ENCODE measurements at regions not wholly inside any gene's neighbourhood (a gene's known extent, or its start where the extent isn't known, plus 50 kb on each side); places are given as distances from the start of the nearest gene placed in this dataset.

DNA sequence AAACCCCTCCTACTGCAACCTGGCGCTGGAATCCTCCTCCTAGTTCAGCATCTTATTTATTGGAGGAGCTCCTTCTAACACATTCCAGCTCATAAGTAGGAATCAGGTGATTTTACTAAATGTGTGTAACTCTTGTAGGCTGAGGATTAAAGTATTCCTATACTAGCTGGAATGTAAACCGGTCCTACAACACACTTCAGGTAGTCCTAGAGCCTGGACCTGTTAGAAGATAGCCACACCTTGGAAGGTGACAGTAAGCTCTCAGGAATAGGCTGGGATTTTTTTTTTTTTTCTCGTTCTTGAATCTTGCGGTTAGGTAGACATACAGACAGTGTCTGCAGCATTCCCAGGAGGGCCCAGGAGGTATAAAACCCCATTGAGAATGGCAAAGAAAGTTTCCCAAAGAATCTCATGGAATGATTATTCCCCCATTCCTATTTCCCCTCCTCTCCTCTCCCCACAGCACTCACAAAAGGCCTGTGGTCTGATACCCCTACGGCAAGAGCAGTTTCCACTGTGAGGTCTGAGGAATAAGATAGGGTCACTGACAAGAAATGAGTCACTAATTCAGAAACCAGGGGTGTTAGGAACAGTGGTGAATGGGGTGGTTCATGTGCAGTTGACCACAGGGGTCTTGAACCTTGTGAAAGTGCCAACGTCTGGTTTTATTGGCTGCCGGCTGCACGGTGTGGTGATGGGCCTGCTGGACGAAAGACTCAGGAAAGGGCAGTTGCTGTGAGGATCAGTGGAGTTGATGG, 267.1 kb downstream of the UTP18 start:
- H3K36me3 ChIP-seq (ENCODE audit: control insufficient read depth, insufficient read depth, low read length): no peaks in the 10 kb centered on the region
- DNase-seq (ENCODE audit: low read depth) (no peak), FAIRE-seq (no peak)
- H3K4me3 ChIP-seq (ENCODE audit: low read depth, low read length): no peak overlapping the region
- H3K27me3 ChIP-seq (ENCODE audit: control insufficient read depth, insufficient read depth, low read length): no peaks in the 10 kb centered on the region
- TF ChIP-seq, protein P1, sequence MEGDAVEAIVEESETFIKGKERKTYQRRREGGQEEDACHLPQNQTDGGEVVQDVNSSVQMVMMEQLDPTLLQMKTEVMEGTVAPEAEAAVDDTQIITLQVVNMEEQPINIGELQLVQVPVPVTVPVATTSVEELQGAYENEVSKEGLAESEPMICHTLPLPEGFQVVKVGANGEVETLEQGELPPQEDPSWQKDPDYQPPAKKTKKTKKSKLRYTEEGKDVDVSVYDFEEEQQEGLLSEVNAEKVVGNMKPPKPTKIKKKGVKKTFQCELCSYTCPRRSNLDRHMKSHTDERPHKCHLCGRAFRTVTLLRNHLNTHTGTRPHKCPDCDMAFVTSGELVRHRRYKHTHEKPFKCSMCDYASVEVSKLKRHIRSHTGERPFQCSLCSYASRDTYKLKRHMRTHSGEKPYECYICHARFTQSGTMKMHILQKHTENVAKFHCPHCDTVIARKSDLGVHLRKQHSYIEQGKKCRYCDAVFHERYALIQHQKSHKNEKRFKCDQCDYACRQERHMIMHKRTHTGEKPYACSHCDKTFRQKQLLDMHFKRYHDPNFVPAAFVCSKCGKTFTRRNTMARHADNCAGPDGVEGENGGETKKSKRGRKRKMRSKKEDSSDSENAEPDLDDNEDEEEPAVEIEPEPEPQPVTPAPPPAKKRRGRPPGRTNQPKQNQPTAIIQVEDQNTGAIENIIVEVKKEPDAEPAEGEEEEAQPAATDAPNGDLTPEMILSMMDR (IDR thresholded peaks at IDR 0.05; ENCODE audit: insufficient read depth, low read length, severe bottlenecking): no peak

DNA sequence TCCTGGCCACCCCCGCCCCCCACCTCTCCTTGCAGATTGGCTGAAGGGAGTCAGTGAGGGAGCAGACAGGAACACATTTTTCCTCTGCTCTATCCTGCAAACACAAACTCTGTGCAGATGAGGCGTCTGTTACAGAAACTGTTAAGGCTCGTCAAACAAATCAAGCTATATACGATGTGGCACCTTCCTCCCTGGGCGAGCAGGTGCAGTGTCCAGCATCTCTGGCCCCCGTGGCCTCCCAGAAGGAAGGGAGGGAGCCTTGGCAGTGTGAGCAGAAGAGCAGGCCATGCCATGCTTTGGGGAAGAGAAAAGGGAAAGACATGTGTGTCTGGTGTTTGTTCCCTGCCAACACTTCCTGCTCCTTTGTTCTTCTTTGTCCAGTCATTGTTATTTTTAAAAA, 267.8 kb downstream of the UTP18 start:
- no peak overlapping the region for H3K4me3 ChIP-seq (ENCODE audit: low read depth, low read length)
- H3K27me3 ChIP-seq (ENCODE audit: control insufficient read depth, insufficient read depth, low read length): no peaks in the 10 kb centered on the region
- H3K36me3 ChIP-seq (ENCODE audit: control insufficient read depth, insufficient read depth, low read length): no peaks in the 10 kb centered on the region
- TF ChIP-seq, protein P1 (IDR thresholded peaks at IDR 0.05; ENCODE audit: insufficient read depth, low read length, severe bottlenecking): no peak
- no peak for FAIRE-seq
- no peak for DNase-seq (ENCODE audit: low read depth)

DNA sequence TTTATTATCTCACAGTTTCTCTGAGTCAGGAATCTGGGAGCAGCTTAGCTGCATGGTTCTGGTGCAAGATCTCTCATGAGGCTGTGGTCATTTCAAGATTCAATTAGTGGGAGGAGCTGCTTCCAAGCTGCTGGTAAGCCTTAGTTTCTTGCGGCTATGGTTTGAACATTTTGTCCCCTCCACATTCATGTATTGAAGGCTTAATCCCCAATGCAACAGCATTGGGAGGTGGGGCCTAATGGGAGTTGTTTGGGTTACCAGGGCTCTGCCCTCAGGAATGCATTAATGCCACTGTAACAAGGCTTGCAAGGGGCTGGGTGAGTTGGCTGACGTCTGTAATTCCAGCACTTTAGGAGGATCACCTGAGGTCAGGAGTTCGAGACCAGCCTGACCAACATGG, 272.9 kb downstream of the UTP18 start:
- DNase-seq (ENCODE audit: low read depth) (no peak), FAIRE-seq (no peak)
- TF ChIP-seq, protein P1 (IDR thresholded peaks at IDR 0.05; ENCODE audit: insufficient read depth, low read length, severe bottlenecking): no peak
- Histone ChIP-seq H3K36me3 (ENCODE audit: control insufficient read depth, insufficient read depth, low read length) (no peaks in the 10 kb centered on the region), H3K4me3 (ENCODE audit: low read depth, low read length) (no peak overlapping the region), H3K27me3 (ENCODE audit: control insufficient read depth, insufficient read depth, low read length) (no peaks in the 10 kb centered on the region)

DNA sequence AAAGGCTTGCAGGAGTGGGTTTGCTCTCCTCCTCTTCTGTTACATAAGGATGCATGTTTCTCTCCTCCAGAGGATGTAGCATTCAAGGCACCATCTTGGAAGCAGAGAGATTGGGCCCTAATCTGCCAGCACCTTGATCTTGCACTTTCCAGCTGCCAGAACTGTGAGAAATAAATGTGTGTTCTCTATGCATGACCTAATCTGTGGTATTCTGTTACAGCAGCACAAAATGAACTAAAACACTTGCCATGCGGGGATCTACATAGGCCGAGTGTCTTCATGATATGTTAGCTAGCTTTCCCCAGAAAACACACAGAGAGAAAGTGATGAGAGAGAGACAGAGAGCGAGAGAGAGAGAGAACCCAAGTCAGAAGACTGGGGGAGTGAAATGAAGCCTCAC, 273.5 kb downstream of the UTP18 start:
- FAIRE-seq: no peak
- TF ChIP-seq, protein P1 (IDR thresholded peaks at IDR 0.05; ENCODE audit: insufficient read depth, low read length, severe bottlenecking): no peak
- no peak for DNase-seq (ENCODE audit: low read depth)
- Histone ChIP-seq H3K27me3 (ENCODE audit: control insufficient read depth, insufficient read depth, low read length) (no peaks in the 10 kb centered on the region), H3K36me3 (ENCODE audit: control insufficient read depth, insufficient read depth, low read length) (no peaks in the 10 kb centered on the region), H3K4me3 (ENCODE audit: low read depth, low read length) (no peak overlapping the region)

DNA sequence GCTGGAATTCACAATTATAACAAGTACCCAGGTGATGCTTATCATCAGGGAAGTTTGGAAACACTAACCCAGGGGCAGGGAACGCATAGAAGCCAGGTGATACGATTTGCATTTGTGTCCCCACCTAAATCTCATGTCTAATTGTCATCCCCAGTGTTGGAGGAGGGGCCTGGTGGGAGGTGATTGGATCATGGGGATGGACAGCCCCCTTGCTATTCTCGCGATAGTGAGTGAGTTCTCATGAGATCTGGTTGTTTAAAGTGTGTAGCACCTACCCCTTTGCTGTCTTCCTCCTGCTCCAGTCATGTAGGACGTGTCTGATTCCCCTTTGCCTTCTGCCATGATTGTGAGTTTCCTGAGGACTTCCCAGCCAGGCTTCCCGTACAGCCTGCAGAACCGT, 276.3 kb downstream of the UTP18 start:
- Histone ChIP-seq H3K36me3 (ENCODE audit: control insufficient read depth, insufficient read depth, low read length) (no peaks in the 10 kb centered on the region), H3K4me3 (ENCODE audit: low read depth, low read length) (no peak overlapping the region), H3K27me3 (ENCODE audit: control insufficient read depth, insufficient read depth, low read length) (no peaks in the 10 kb centered on the region)
- FAIRE-seq (no peak), DNase-seq (ENCODE audit: low read depth) (no peak)
- TF ChIP-seq, protein P1 (IDR thresholded peaks at IDR 0.05; ENCODE audit: insufficient read depth, low read length, severe bottlenecking): no peak

All from bronchial epithelial cell (primary cell).